ENCODE measurements at regions not wholly inside any gene's neighbourhood (a gene's known extent, or its start where the extent isn't known, plus 50 kb on each side); places are given as distances from the start of the nearest gene placed in this dataset.

DNA sequence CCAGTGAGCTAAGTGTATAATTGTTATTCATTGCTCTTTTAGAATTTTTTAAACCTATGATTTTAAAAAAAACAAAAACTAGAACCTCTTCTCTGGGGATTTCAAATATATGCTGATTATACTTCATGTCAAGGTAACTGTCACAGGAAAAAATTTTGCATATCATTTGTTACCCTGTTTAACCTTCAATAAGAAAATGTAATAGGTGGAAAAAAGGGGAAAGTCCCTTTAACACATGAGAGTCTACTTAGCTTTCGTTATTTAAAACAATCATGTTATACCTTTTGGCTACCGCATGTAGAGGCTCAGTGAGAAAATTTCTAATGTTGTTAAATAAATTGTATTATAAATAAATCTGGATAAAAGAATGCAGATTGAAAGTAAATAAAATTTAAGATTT, 190.1 kb upstream of the AKR1E2 start:
- peak; percentile 90 for ATAC-seq (ENCODE audit: low read depth)
- CTCF ChIA-PET = interaction anchor here (1.0 kb wide), 1 partner anchor 19 kb away, joined by 3 read pairs; no protein-coding TSS in a partner anchor

DNA sequence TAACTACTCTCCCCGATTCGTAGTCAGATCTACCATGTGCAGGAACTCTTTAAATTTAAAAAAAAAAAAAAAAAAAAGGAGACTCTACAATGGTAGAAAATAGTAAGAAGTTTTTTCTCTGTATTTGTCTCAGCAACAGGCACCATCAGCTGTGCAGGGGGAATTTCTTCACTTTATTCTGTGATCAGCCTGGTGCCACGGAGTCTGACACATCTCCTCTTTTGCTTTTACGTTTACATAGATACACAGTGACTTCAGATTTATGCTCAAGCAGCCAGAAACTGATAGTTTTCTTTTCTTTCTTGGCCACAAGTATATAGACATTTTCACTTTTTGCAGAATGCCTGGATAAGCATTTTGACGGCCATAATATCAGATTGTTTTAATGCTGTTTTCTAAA, 190.6 kb upstream of the AKR1E2 start:
- intact Hi-C loops (cut with micrococcal nuclease) = no loop called here
- DNase-seq = no peak
- Mint-ChIP-seq H3K9me3 (no peaks in the 10 kb centered on the region), H3K4me1 (peaks cover 8% of the 10 kb centered on the region), H3K4me3 (no peak overlapping the region), H3K27ac (no peak overlapping the region), H3K36me3 (ENCODE audit: low read depth) (no peaks in the 10 kb centered on the region), H3K27me3 (no peaks in the 10 kb centered on the region)
- ChIA-PET POLR2A (interaction anchor here (0.6 to 2.6 kb wide), 4 partner anchors 9 to 1019 kb away, joined by 3 to 9 read pairs (median 4); partner anchors contain the start of gene KLF6), CTCF (interaction anchor here (1.0 kb wide), 1 partner anchor 20 kb away, joined by 3 read pairs; no protein-coding TSS in a partner anchor)
- TF ChIP-seq, protein P1, sequence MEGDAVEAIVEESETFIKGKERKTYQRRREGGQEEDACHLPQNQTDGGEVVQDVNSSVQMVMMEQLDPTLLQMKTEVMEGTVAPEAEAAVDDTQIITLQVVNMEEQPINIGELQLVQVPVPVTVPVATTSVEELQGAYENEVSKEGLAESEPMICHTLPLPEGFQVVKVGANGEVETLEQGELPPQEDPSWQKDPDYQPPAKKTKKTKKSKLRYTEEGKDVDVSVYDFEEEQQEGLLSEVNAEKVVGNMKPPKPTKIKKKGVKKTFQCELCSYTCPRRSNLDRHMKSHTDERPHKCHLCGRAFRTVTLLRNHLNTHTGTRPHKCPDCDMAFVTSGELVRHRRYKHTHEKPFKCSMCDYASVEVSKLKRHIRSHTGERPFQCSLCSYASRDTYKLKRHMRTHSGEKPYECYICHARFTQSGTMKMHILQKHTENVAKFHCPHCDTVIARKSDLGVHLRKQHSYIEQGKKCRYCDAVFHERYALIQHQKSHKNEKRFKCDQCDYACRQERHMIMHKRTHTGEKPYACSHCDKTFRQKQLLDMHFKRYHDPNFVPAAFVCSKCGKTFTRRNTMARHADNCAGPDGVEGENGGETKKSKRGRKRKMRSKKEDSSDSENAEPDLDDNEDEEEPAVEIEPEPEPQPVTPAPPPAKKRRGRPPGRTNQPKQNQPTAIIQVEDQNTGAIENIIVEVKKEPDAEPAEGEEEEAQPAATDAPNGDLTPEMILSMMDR (IDR thresholded peaks at IDR 0.05) = no peak
- peak; percentile 56 for ATAC-seq (ENCODE audit: low read depth)

More for the DNA sequence above, 190.1 kb upstream of the AKR1E2 start:
- Mint-ChIP-seq H3K36me3 (ENCODE audit: low read depth) (no peaks in the 10 kb centered on the region), H3K9me3 (no peaks in the 10 kb centered on the region), H3K27me3 (no peaks in the 10 kb centered on the region), H3K27ac (no peak overlapping the region), H3K4me3 (no peak overlapping the region), H3K4me1 (peaks cover 8% of the 10 kb centered on the region)
- POLR2A ChIA-PET = interaction anchor here (1.1 to 2.6 kb wide), 3 partner anchors 9 to 874 kb away, joined by 3 to 9 read pairs (median 5); partner anchors contain the start of gene KLF6
- intact Hi-C loops (cut with micrococcal nuclease) = no loop called here
- no peak for DNase-seq
- TF ChIP-seq, protein P1 (IDR thresholded peaks at IDR 0.05) = no peak

DNA sequence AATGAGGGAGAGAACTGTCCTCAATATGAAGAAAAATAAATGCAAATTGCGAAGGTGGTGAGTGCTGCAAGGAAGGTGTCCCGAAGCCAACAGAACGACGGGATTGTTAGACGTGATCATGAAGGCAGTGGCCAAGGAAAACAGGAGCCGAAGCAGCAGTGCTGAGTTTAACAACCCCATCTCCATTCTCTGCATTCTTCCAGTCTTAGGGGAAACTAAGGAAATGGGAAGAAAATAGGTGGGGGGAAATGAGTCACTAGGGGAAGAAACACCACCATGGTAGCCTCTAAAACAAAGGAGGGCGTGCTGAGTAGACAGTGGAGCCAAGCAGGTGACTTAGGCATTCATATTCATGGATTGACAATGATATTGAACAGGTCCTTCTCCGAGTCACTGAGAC, 192.2 kb upstream of the AKR1E2 start:
- CTCF ChIA-PET = no interaction called here
- Mint-ChIP-seq H3K27ac (no peak overlapping the region), H3K4me3 (no peak overlapping the region), H3K4me1 (peaks cover 8% of the 10 kb centered on the region), H3K27me3 (no peaks in the 10 kb centered on the region), H3K36me3 (ENCODE audit: low read depth) (no peaks in the 10 kb centered on the region), H3K9me3 (no peaks in the 10 kb centered on the region)
- intact Hi-C loops (cut with micrococcal nuclease) = no loop called here
- no peak for DNase-seq
- POLR2A ChIA-PET = no interaction called here
- no peak for ATAC-seq (ENCODE audit: low read depth)
- TF ChIP-seq, protein P1 (IDR thresholded peaks at IDR 0.05) = no peak

DNA sequence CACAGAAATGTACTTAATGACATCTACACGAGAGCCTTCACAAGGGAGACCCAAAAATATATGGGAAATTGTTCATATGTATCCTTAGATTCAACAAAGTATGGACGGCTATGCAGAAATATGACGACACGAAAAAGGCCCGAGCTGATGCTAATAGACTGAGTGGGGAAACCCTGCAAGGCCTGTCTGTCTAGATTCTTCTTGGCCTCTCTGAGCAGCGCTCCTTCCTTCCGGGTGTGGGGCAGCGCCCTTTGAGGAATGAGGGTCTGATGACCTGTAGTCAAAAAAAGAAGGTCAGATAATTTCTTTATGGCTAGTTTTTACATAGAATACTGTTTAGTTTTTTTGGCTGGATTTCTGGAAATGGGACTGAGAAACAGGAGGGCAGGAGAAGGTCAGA, 192.8 kb upstream of the AKR1E2 start:
- ATAC-seq (ENCODE audit: low read depth) (no peak), DNase-seq (no peak)
- ChIA-PET POLR2A (no interaction called here), CTCF (no interaction called here)
- Mint-ChIP-seq H3K36me3 (ENCODE audit: low read depth) (no peaks in the 10 kb centered on the region), H3K4me3 (no peak overlapping the region), H3K27ac (no peak overlapping the region), H3K27me3 (no peaks in the 10 kb centered on the region), H3K4me1 (peaks cover 8% of the 10 kb centered on the region), H3K9me3 (peaks cover 3% of the 10 kb centered on the region)
- intact Hi-C loops (cut with micrococcal nuclease) = no loop called here
- TF ChIP-seq, protein P1 (IDR thresholded peaks at IDR 0.05) = no peak

DNA sequence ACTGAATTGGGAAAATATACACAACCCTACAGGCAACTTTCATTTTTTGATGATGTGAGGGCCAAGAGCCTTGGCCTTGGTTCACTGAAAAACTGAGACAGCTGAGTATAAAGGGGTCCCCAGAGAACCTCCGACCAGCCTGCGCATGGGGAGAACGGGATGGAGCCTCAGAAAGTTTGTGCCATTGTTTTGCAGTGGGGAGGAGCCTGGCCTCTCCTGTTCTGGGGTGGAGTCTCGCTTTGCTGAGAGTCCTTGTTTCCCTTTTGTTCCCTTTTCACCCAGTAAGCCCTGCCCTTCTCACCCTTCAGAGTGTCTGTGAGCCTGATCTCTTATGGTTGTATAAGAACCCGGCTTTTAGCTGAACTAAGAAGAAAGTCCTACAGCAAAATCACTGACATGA, 193.2 kb upstream of the AKR1E2 start:
- H3K9me3 Mint-ChIP-seq = peaks cover 4% of the 10 kb centered on the region
- no peak for DNase-seq
- H3K4me3 Mint-ChIP-seq = no peak overlapping the region
- ChIA-PET CTCF (no interaction called here), POLR2A (no interaction called here)
- no peak for ATAC-seq (ENCODE audit: low read depth)
- TF ChIP-seq, protein P1 (IDR thresholded peaks at IDR 0.05) = no peak
- H3K4me1 Mint-ChIP-seq = peaks cover 8% of the 10 kb centered on the region
- intact Hi-C loops (cut with micrococcal nuclease) = no loop called here
- no peaks in the 10 kb centered on the region for H3K36me3 Mint-ChIP-seq (ENCODE audit: low read depth)
- no peak overlapping the region for H3K27ac Mint-ChIP-seq
- H3K27me3 Mint-ChIP-seq = no peaks in the 10 kb centered on the region
